ENCODE measurements at regions not wholly inside any gene's neighbourhood (a gene's known extent, or its start where the extent isn't known, plus 50 kb on each side); places are given as distances from the start of the nearest gene placed in this dataset.
A peak's percentile ranks its signal among the peaks of the same experiment; 100 is the strongest.

- in situ Hi-C loops (cut with MboI) = no loop called here
Measured at GRCh38 chr1:194338241-194338948, 1152.0 kb upstream of the B3GALT2 start.

GRCh38 chr1:194333240-194333639, 1146.8 kb upstream of the B3GALT2 start:
- no peaks in the 10 kb centered on the region; the same call in 1 of the 2 replicates for H3K9me3 ChIP-seq (replicated peaks; ENCODE audit: control insufficient read depth, insufficient read depth, low read depth, low read length)
- no peaks in the 10 kb centered on the region for H3K4me1 ChIP-seq (replicated peaks in 1 of 2; ENCODE audit: control insufficient read depth in 2 of 2, insufficient read depth in 2 of 2, low read length in 2 of 2)
- H3K9me1 ChIP-seq (ENCODE audit: control insufficient read depth, insufficient read depth, low read length) = no peaks in the 10 kb centered on the region
- no peak for FAIRE-seq
- H3K27me3 ChIP-seq (ENCODE audit: control insufficient read depth in 2 of 2, insufficient read depth in 2 of 2, low read length in 2 of 2) = no peaks in the 10 kb centered on the region
- ChIA-PET POLR2A (no interaction called here), CTCF (ENCODE audit: low intra/inter-chr PET ratio) (no interaction called here)
- no peak overlapping the region for H3K27ac ChIP-seq (ENCODE audit: extremely low read depth, low read depth, low read length)
- ATAC-seq = no peak
- DNase-seq (ENCODE audit: extremely low read depth in 1 of 4, low spot score in 3 of 4) = no peak
- no peaks in the 10 kb centered on the region for H4K20me1 ChIP-seq (replicated peaks; ENCODE audit: control insufficient read depth, insufficient read depth, low read length)
- H2AFZ ChIP-seq (ENCODE audit: low read depth, low read length) = no peak overlapping the region
- no peak overlapping the region for H3K4me3 ChIP-seq
- in situ Hi-C loops (cut with MboI) (no loop called here), intact Hi-C loops (cut with micrococcal nuclease) (no loop called here)
- no peak overlapping the region for H3K9ac ChIP-seq (ENCODE audit: insufficient read depth in 1 of 2, low read depth in 2 of 2, low read length in 2 of 2)
- BruUV-seq (replicated peaks) = no TSS peak
- no peaks in the 10 kb centered on the region for H3K79me2 ChIP-seq (ENCODE audit: control insufficient read depth, insufficient read depth, low read length)
- TF ChIP-seq MAFK (IDR thresholded peaks at IDR 0.05; ENCODE audit: low read length) = no peak
- no peak for TF ChIP-seq SAP30 (IDR thresholded peaks at IDR 0.05; ENCODE audit: borderline replicate concordance, insufficient read depth, low read depth, low read length, poor library complexity, severe bottlenecking)
- no peak for TF ChIP-seq ZNF217 (CRISPR knock-in tag; IDR thresholded peaks at IDR 0.05)
- TF ChIP-seq ZZZ3 (IDR thresholded peaks at IDR 0.05) = no peak
- TF ChIP-seq GATA2 (CRISPR knock-in tag; IDR thresholded peaks at IDR 0.05) = no peak
- no peak for TF ChIP-seq SMARCA5 (IDR thresholded peaks at IDR 0.05)
- no peak for TF ChIP-seq ZFP91 (CRISPR knock-in tag; IDR thresholded peaks at IDR 0.05)
- TF ChIP-seq PHF20 (IDR thresholded peaks at IDR 0.05; ENCODE audit: partially characterized antibody) = no peak
- no peak for TF ChIP-seq PYGO2 (tag; IDR thresholded peaks at IDR 0.05)
- TF ChIP-seq MCM7 (IDR thresholded peaks at IDR 0.05) = no peak
- TF ChIP-seq MEF2D (tag; conservative IDR thresholded peaks at IDR 0.05; ENCODE audit: low read depth) = no peak
- 20% methylated on average over 3 of the region's 3 CpGs for WGBS (ENCODE audit: insufficient coverage, low coverage, missing lambda C conversion rate)
- H3K36me3 ChIP-seq (ENCODE audit: control insufficient read depth, insufficient read depth, low read length) = no peaks in the 10 kb centered on the region
- no peak overlapping the region for H3K4me2 ChIP-seq (ENCODE audit: insufficient read depth, low read length)

More at GRCh38 chr1:194338241-194338948, 1152.0 kb upstream of the B3GALT2 start:
- no peaks in the 10 kb centered on the region for H3K36me3 ChIP-seq (ENCODE audit: control insufficient read depth, insufficient read depth, low read length)
- CTCF ChIA-PET (ENCODE audit: low intra/inter-chr PET ratio) = no interaction called here
- H3K4me2 ChIP-seq (ENCODE audit: insufficient read depth, low read length) = no peak overlapping the region
- ATAC-seq (no peak), DNase-seq (ENCODE audit: extremely low read depth in 1 of 4, low spot score in 3 of 4) (no peak), FAIRE-seq (no peak)
- no peak overlapping the region for H3K27ac ChIP-seq (ENCODE audit: extremely low read depth, low read depth, low read length)
- H3K79me2 ChIP-seq (ENCODE audit: control insufficient read depth, insufficient read depth, low read length) = no peaks in the 10 kb centered on the region
- H4K20me1 ChIP-seq (replicated peaks; ENCODE audit: control insufficient read depth, insufficient read depth, low read length) = no peaks in the 10 kb centered on the region
- H3K27me3 ChIP-seq (ENCODE audit: control insufficient read depth in 2 of 2, insufficient read depth in 2 of 2, low read length in 2 of 2) = no peaks in the 10 kb centered on the region
- intact Hi-C loops (cut with micrococcal nuclease) = no loop called here
- 7% methylated on average over 1 of the region's 1 CpG for WGBS (ENCODE audit: insufficient coverage, low coverage, missing lambda C conversion rate)
- no peaks in the 10 kb centered on the region for H3K4me1 ChIP-seq (replicated peaks in 1 of 2; ENCODE audit: control insufficient read depth in 2 of 2, insufficient read depth in 2 of 2, low read length in 2 of 2)
- H3K9me1 ChIP-seq (ENCODE audit: control insufficient read depth, insufficient read depth, low read length) = no peaks in the 10 kb centered on the region
- TF ChIP-seq THAP7 (CRISPR knock-in tag; IDR thresholded peaks at IDR 0.05) (no peak), MEF2A (IDR thresholded peaks at IDR 0.05; ENCODE audit: control insufficient read depth, low read depth, low read length) (peak; percentile 10; the same call in 1 of the 2 replicates), BRCA1 (IDR thresholded peaks at IDR 0.05) (no peak), BRCA1 (CRISPR knock-in tag; IDR thresholded peaks at IDR 0.05) (no peak), IFI16 (CRISPR knock-in tag; IDR thresholded peaks at IDR 0.05) (no peak), NR2C2 (CRISPR knock-in tag; IDR thresholded peaks at IDR 0.05) (no peak), NR2C2 (tag; IDR thresholded peaks at IDR 0.05) (no peak), ELF1 (tag; IDR thresholded peaks at IDR 0.05) (no peak)
- H3K9me3 ChIP-seq (replicated peaks; ENCODE audit: control insufficient read depth, insufficient read depth, low read depth, low read length) = no peaks in the 10 kb centered on the region
- no peak overlapping the region for H2AFZ ChIP-seq (ENCODE audit: low read depth, low read length)
- BruUV-seq (replicated peaks) = no TSS peak
- no peak overlapping the region for H3K9ac ChIP-seq (ENCODE audit: insufficient read depth in 1 of 2, low read depth in 2 of 2, low read length in 2 of 2)
- no peak overlapping the region for H3K4me3 ChIP-seq
- POLR2A ChIA-PET = no interaction called here

Data from K562 (cell line).